ENCODE measurements at regions not wholly inside any gene's neighbourhood (a gene's known extent, or its start where the extent isn't known, plus 50 kb on each side); places are given as distances from the start of the nearest gene placed in this dataset.
"Not testable (repeated sequence)": the region's sequence is repeated elsewhere in the genome, so short reads cannot be mapped to it uniquely, and the experiment has no call there.

- TF ChIP-seq CTCF (IDR thresholded peaks at IDR 0.05): no peak
- TF ChIP-seq EP300 (IDR thresholded peaks at IDR 0.05): no peak
- no peak for TF ChIP-seq POLR2AphosphoS5 (IDR thresholded peaks at IDR 0.05)
- Histone ChIP-seq H3K36me3 (no peaks in the 10 kb centered on the region), H3K9me3 (no peaks in the 10 kb centered on the region), H3K27ac (no peak overlapping the region), H3K4me1 (no peaks in the 10 kb centered on the region), H3K27me3 (no peaks in the 10 kb centered on the region), H3K4me3 (no peak overlapping the region)
- 92 to 95% methylated on average over 3 of the region's 3 CpGs for WGBS, 2 donors
- ATAC-seq (ENCODE audit: low FRiP score in 2 of 2): no peak
- DNase-seq: no peak
Observed at GRCh38 chr2:83340424-83340823, 1118.7 kb downstream of the SUCLG1 start.

GRCh38 chr2:83339942-83340341 is 1119.1 kb downstream of the SUCLG1 start:
- H3K36me3 ChIP-seq; H3K27ac ChIP-seq; ATAC-seq (ENCODE audit: low FRiP score in 2 of 2); H3K9me3 ChIP-seq; H3K4me3 ChIP-seq; H3K27me3 ChIP-seq; H3K4me1 ChIP-seq; DNase-seq: not testable (repeated sequence)
- WGBS, 2 donors: 96 to 97% methylated on average over 5 of the region's 5 CpGs

- Histone ChIP-seq H3K9me3 (no peaks in the 10 kb centered on the region), H3K27me3 (no peaks in the 10 kb centered on the region), H3K36me3 (no peaks in the 10 kb centered on the region), H3K4me1 (no peaks in the 10 kb centered on the region), H3K27ac (no peak overlapping the region), H3K4me3 (no peak overlapping the region)
- TF ChIP-seq POLR2AphosphoS5 (IDR thresholded peaks at IDR 0.05) (no peak), CTCF (IDR thresholded peaks at IDR 0.05) (no peak), EP300 (IDR thresholded peaks at IDR 0.05) (no peak)
- 94 to 99% methylated on average over 3 of the region's 3 CpGs for WGBS, 2 donors
- ATAC-seq (ENCODE audit: low FRiP score in 2 of 2) (no peak), DNase-seq (no peak)
Observed at GRCh38 chr2:83331810-83332209, 1127.3 kb downstream of the SUCLG1 start.

GRCh38 chr2:83323038-83323437 is 1136.0 kb downstream of the SUCLG1 start:
- H3K4me3 ChIP-seq: no peak overlapping the region
- DNase-seq (no peak), ATAC-seq (ENCODE audit: low FRiP score in 2 of 2) (no peak)
- 51 to 60% methylated on average over 1 of the region's 1 CpG for WGBS, 2 donors
- H3K4me1 ChIP-seq: no peaks in the 10 kb centered on the region
- no peaks in the 10 kb centered on the region for H3K36me3 ChIP-seq
- H3K27ac ChIP-seq: no peak overlapping the region
- no peak for TF ChIP-seq CTCF (IDR thresholded peaks at IDR 0.05)
- no peak for TF ChIP-seq POLR2A (IDR thresholded peaks at IDR 0.05)
- no peak for TF ChIP-seq EP300 (IDR thresholded peaks at IDR 0.05)
- TF ChIP-seq POLR2AphosphoS5 (IDR thresholded peaks at IDR 0.05): no peak
- no peaks in the 10 kb centered on the region for H3K9me3 ChIP-seq
- H3K27me3 ChIP-seq: no peaks in the 10 kb centered on the region

- no peak for DNase-seq
- Histone ChIP-seq H3K27ac (no peak overlapping the region), H3K9me3 (no peaks in the 10 kb centered on the region), H3K36me3 (no peaks in the 10 kb centered on the region), H3K27me3 (no peaks in the 10 kb centered on the region), H3K4me1 (no peaks in the 10 kb centered on the region), H3K4me3 (no peak overlapping the region)
- no peak for ATAC-seq (ENCODE audit: low FRiP score in 2 of 2)
- no peak for TF ChIP-seq EP300 (IDR thresholded peaks at IDR 0.05)
- TF ChIP-seq POLR2A (IDR thresholded peaks at IDR 0.05): no peak
- no peak for TF ChIP-seq POLR2AphosphoS5 (IDR thresholded peaks at IDR 0.05)
- TF ChIP-seq CTCF (IDR thresholded peaks at IDR 0.05): no peak
Observed at GRCh38 chr2:83320053-83320452, 1139.0 kb downstream of the SUCLG1 start.

Data from upper lobe of left lung (tissue), 6 donors.